DND-41 (cell line): ENCODE measurements at regions not wholly inside any gene's neighbourhood (a gene's known extent, or its start where the extent isn't known, plus 50 kb on each side); places are given as distances from the start of the nearest gene placed in this dataset.

Experiments
- ATAC-seq: fragments of 200-7000 bp; cut with Tn5 transposase; 3 replicates; pipeline ENCODE4 v1.9.1; 2021; ENCODE audit warnings: low read depth; ENCODE audit not compliant: insufficient read depth
- DNase-seq: peaks from one replicate; pipeline ENCODE4 v3.0.0-alpha.2; 2020
- H2AFZ ChIP-seq: 2 replicates; pipeline ENCODE4 v1.6.0; 2012; ENCODE audit warnings: low read depth, low read length
- H3K27ac ChIP-seq: 2 replicates; pipeline ENCODE4 v1.5.1; 2012; ENCODE audit warnings: low read length, inconsistent platforms
- H3K27me3 ChIP-seq: fragments of 200-600 bp; sonication (generic); 2 replicates; pipeline ENCODE4 v1.6.0; 2012; ENCODE audit warnings: low read length, mild to moderate bottlenecking, inconsistent platforms; ENCODE audit not compliant: insufficient read depth, poor library complexity
- H3K36me3 ChIP-seq: 2 replicates; pipeline ENCODE4 v1.5.1; 2012; ENCODE audit warnings: low read length, inconsistent platforms; ENCODE audit not compliant: insufficient read depth
- H3K4me1 ChIP-seq: 2 replicates; pipeline ENCODE4 v1.5.1; 2012; ENCODE audit warnings: mild to moderate bottlenecking, low read length; ENCODE audit not compliant: insufficient read depth
- H3K4me2 ChIP-seq: 2 replicates; pipeline ENCODE4 v1.6.0; 2012; ENCODE audit warnings: mild to moderate bottlenecking, moderate library complexity, low read length, inconsistent platforms; ENCODE audit not compliant: insufficient read depth
- H3K4me3 ChIP-seq, 2 experiments: fragments of 200-600 bp in 1 of 2; shearing (Covaris generic) in 1 of 2; 2 replicates each; pipeline ENCODE4 v1.5.1; 2012 to 2016; ENCODE audit warnings: inconsistent platforms in 2 of 2, low read length in 2 of 2, mild to moderate bottlenecking in 2 of 2, low read depth in 1 of 2, moderate library complexity in 1 of 2
- H3K79me2 ChIP-seq: 2 replicates; pipeline ENCODE4 v1.6.0; 2012; ENCODE audit warnings: low read length, inconsistent platforms; ENCODE audit not compliant: insufficient read depth
- H3K9ac ChIP-seq: 2 replicates; pipeline ENCODE4 v1.6.0; 2012; ENCODE audit warnings: low read depth, mild to moderate bottlenecking, inconsistent platforms, low read length, moderate library complexity
- H3K9me3 ChIP-seq: 2 replicates; pipeline ENCODE4 v1.5.1; 2012; ENCODE audit warnings: low read length, moderate library complexity, mild to moderate bottlenecking, inconsistent platforms; ENCODE audit not compliant: insufficient read depth, severe bottlenecking
- H4K20me1 ChIP-seq: 2 replicates; pipeline ENCODE4 v1.6.0; 2012; ENCODE audit warnings: low read length; ENCODE audit not compliant: insufficient read depth
- EZH2 ChIP-seq: IDR thresholded peaks from 3 replicates; pipeline ENCODE4 v1.6.1; 2012; ENCODE audit warnings: borderline replicate concordance, low read depth, mild to moderate bottlenecking, moderate library complexity, low read length, inconsistent platforms; ENCODE audit not compliant: severe bottlenecking
- TF ChIP-seq, protein P1 (sequence below): IDR thresholded peaks from 2 replicates; pipeline ENCODE4 v1.5.1; 2012; ENCODE audit warnings: borderline replicate concordance, low read length, moderate library complexity, mild to moderate bottlenecking; ENCODE audit not compliant: poor library complexity, severe bottlenecking; ENCODE audit errors: extremely low read depth

- no peaks in the 10 kb centered on the region for H3K4me1 ChIP-seq
- TF ChIP-seq EZH2, result no peak
- TF ChIP-seq, protein P1, sequence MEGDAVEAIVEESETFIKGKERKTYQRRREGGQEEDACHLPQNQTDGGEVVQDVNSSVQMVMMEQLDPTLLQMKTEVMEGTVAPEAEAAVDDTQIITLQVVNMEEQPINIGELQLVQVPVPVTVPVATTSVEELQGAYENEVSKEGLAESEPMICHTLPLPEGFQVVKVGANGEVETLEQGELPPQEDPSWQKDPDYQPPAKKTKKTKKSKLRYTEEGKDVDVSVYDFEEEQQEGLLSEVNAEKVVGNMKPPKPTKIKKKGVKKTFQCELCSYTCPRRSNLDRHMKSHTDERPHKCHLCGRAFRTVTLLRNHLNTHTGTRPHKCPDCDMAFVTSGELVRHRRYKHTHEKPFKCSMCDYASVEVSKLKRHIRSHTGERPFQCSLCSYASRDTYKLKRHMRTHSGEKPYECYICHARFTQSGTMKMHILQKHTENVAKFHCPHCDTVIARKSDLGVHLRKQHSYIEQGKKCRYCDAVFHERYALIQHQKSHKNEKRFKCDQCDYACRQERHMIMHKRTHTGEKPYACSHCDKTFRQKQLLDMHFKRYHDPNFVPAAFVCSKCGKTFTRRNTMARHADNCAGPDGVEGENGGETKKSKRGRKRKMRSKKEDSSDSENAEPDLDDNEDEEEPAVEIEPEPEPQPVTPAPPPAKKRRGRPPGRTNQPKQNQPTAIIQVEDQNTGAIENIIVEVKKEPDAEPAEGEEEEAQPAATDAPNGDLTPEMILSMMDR, result no peak
- no peaks in the 10 kb centered on the region for H3K36me3 ChIP-seq
- H3K9ac ChIP-seq, result no peak overlapping the region
- no peak overlapping the region for H3K27ac ChIP-seq
- H3K4me3 ChIP-seq, result no peak overlapping the region
- H3K9me3 ChIP-seq, result no peaks in the 10 kb centered on the region
- no peak overlapping the region for H3K4me2 ChIP-seq
- no peaks in the 10 kb centered on the region for H3K27me3 ChIP-seq
- no peak overlapping the region for H2AFZ ChIP-seq
- DNase-seq (no peak), ATAC-seq (no peak)
- H4K20me1 ChIP-seq, result no peaks in the 10 kb centered on the region
- H3K79me2 ChIP-seq, result no peaks in the 10 kb centered on the region
These were observed 377.6 kb downstream of the BRINP1 start for GRCh38 chr9:118991366-118992285.

- H3K36me3 ChIP-seq, result no peaks in the 10 kb centered on the region
- no peak for TF ChIP-seq EZH2
- TF ChIP-seq, protein P1, result no peak
- no peak overlapping the region for H3K4me3 ChIP-seq
- no peaks in the 10 kb centered on the region for H3K4me1 ChIP-seq
- no peak overlapping the region for H3K27ac ChIP-seq
- H3K9me3 ChIP-seq, result no peaks in the 10 kb centered on the region
- no peak for ATAC-seq
- DNase-seq, result no peak
- H3K4me2 ChIP-seq, result no peak overlapping the region
- H3K79me2 ChIP-seq, result no peaks in the 10 kb centered on the region
- H3K9ac ChIP-seq, result no peak overlapping the region
- H2AFZ ChIP-seq, result no peak overlapping the region
- no peaks in the 10 kb centered on the region for H3K27me3 ChIP-seq
- no peaks in the 10 kb centered on the region for H4K20me1 ChIP-seq
These were observed 376.1 kb downstream of the BRINP1 start for GRCh38 chr9:118992813-118993794.

- no peak overlapping the region for H3K9ac ChIP-seq
- no peak overlapping the region for H3K4me2 ChIP-seq
- no peak for TF ChIP-seq EZH2
- TF ChIP-seq, protein P1, result no peak
- H3K36me3 ChIP-seq, result no peaks in the 10 kb centered on the region
- no peak overlapping the region for H2AFZ ChIP-seq
- no peak for ATAC-seq
- no peak for DNase-seq
- H3K27ac ChIP-seq, result no peak overlapping the region
- no peaks in the 10 kb centered on the region for H3K4me1 ChIP-seq
- H3K4me3 ChIP-seq, result no peak overlapping the region
- H3K27me3 ChIP-seq, result no peaks in the 10 kb centered on the region
- no peaks in the 10 kb centered on the region for H3K79me2 ChIP-seq
- H3K9me3 ChIP-seq, result no peaks in the 10 kb centered on the region
- no peaks in the 10 kb centered on the region for H4K20me1 ChIP-seq
These were observed 375.3 kb downstream of the BRINP1 start for GRCh38 chr9:118993965-118994364.
